Gastroesophageal sphincter (tissue), 4 donors: ENCODE measurements at regions not wholly inside any gene's neighbourhood (a gene's known extent, or its start where the extent isn't known, plus 50 kb on each side); places are given as distances from the start of the nearest gene placed in this dataset.

Source experiments
- ATAC-seq: fragments of 150-250 bp; one replicate; pipeline ENCODE4 v1.9.1; 2016; ENCODE audit warnings: mild to moderate bottlenecking, moderate library complexity
- H3K27ac ChIP-seq, 4 donors: fragments of 200-600 bp; sonication (generic) in 3 of 4; 1 replicate in 3 of 4; 2 replicates in 1 of 4; pipeline ENCODE4 v1.5.1; 2016 to 2019
- H3K27me3 ChIP-seq: fragments of 200-600 bp; sonication (generic); one replicate; pipeline ENCODE4 v1.5.1; 2019
- H3K36me3 ChIP-seq, 2 donors: fragments of 200-600 bp; sonication (generic); one replicate each; pipeline ENCODE4 v1.5.1; 2019; ENCODE audit warnings: control low read depth in 1 of 2
- H3K4me1 ChIP-seq, 3 donors: fragments of 200-600 bp; sonication (generic); 1 replicate in 2 of 3; 2 replicates in 1 of 3; pipeline ENCODE4 v1.5.1; 2016 to 2019; ENCODE audit warnings: control low read depth in 2 of 3
- H3K4me3 ChIP-seq, 2 donors: fragments of 200-600 bp; sonication (generic); one replicate each; pipeline ENCODE4 v1.5.1; 2019; ENCODE audit warnings: mild to moderate bottlenecking in 1 of 2, moderate library complexity in 1 of 2
- H3K9me3 ChIP-seq, 3 donors: fragments of 200-600 bp; sonication (generic); one replicate each; pipeline ENCODE4 v1.5.1; 2017 to 2019; ENCODE audit warnings: control low read depth in 2 of 3
- EP300 ChIP-seq: sonication (generic); formaldehyde crosslinking; IDR thresholded peaks from one replicate; pipeline ENCODE4 v1.6.1; 2017; ENCODE audit warnings: antibody characterized with exemption, mild to moderate bottlenecking
- POLR2A ChIP-seq, 2 donors: fragments of 450-650 bp; IDR thresholded peaks; one replicate each; pipeline ENCODE4 v1.6.1; 2017; ENCODE audit warnings: antibody characterized with exemption in 2 of 2, mild to moderate bottlenecking in 2 of 2, moderate library complexity in 1 of 2
- POLR2AphosphoS5 ChIP-seq: sonication (generic); formaldehyde crosslinking; IDR thresholded peaks from one replicate; pipeline ENCODE4 v1.6.1; 2017; ENCODE audit warnings: antibody characterized with exemption
- WGBS, 2 donors: methylation state at CpG; one replicate each; pipeline ENCODE4 v1.1.5; 2018; ENCODE audit warnings: low coverage in 1 of 2; 5-methylcytosine and 5-hydroxymethylcytosine counted together
- TF ChIP-seq, protein P1 (sequence below), 4 experiments: fragments of 200-600 bp in 2 of 4; fragments of 450-650 bp in 2 of 4; sonication (generic) in 1 of 4; IDR thresholded peaks; one replicate each; pipeline ENCODE4 v1.5.1; 2017 to 2019; ENCODE audit warnings: antibody characterized with exemption in 4 of 4, mild to moderate bottlenecking in 2 of 4, moderate library complexity in 2 of 4

DNA sequence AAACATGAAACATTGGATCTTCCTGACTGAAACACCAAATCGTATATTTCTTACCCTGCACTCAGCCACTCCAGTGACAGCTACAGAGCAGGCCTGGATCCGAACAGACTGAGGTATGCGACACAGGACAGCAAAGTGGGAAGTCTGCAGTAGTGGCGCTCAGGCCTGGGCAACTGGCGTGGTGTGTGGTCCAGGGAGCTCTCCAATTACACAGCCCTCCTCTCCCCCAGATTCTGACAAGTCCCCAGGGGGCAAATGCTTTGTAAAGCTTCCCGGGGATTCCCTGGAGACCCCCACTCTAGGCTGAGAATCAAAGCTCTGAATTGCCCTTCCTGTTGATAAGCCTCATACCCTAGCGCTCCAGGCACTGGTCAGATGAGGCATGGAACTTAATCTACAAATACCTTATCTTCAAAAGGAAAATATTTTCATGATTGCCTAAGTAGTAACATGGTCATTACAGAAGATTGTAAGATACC is 104.8 kb upstream of the ERCC6L2 start:
- peaks cover 0 to 26% (median 15%) of the 10 kb centered on the region in 3 donors for H3K4me1 ChIP-seq
- no peak overlapping the region for H3K4me3 ChIP-seq
- WGBS, 2 donors = 17 to 75% methylated on average over 1 to 3 of the region's 7 CpGs
- H3K27ac ChIP-seq = peak overlapping the region in 1 of 4 donors; percentile 77
- H3K27me3 ChIP-seq = no peaks in the 10 kb centered on the region
- no peak for ATAC-seq
- H3K9me3 ChIP-seq = no peaks in the 10 kb centered on the region
- TF ChIP-seq POLR2A (IDR thresholded peaks at IDR 0.05) (no peak), POLR2AphosphoS5 (no peak), EP300 (no peak)
- TF ChIP-seq, protein P1, sequence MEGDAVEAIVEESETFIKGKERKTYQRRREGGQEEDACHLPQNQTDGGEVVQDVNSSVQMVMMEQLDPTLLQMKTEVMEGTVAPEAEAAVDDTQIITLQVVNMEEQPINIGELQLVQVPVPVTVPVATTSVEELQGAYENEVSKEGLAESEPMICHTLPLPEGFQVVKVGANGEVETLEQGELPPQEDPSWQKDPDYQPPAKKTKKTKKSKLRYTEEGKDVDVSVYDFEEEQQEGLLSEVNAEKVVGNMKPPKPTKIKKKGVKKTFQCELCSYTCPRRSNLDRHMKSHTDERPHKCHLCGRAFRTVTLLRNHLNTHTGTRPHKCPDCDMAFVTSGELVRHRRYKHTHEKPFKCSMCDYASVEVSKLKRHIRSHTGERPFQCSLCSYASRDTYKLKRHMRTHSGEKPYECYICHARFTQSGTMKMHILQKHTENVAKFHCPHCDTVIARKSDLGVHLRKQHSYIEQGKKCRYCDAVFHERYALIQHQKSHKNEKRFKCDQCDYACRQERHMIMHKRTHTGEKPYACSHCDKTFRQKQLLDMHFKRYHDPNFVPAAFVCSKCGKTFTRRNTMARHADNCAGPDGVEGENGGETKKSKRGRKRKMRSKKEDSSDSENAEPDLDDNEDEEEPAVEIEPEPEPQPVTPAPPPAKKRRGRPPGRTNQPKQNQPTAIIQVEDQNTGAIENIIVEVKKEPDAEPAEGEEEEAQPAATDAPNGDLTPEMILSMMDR (IDR thresholded peaks at IDR 0.05) = no peak
- no peaks in the 10 kb centered on the region for H3K36me3 ChIP-seq

DNA sequence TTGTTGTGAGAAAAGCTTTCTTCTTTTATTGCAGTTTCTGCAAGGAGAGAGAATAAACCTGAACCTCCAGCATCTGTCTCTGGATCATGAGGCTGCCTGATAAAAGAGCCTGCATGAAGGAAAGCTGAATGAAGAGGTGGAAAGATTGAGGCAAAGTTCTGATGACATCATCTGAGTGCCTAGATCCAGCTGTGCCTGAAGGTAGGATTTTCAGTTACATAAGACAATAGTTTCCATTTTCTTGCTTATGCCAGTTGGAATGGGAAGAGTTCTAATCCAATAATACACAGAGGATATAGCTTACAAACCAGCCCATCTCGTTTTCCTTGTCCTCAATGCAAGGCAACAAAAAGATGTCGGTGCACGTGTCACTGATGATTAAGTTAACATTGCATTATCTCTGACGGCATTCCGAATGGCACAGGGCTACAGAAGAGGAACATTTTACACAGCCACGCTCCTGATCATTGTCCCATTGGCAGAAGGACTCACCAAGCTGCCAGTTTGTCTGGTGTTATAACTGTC is 105.5 kb upstream of the ERCC6L2 start:
- no peak for ATAC-seq
- TF ChIP-seq EP300 = no peak
- no peak for TF ChIP-seq POLR2A (IDR thresholded peaks at IDR 0.05)
- no peak for TF ChIP-seq POLR2AphosphoS5
- TF ChIP-seq, protein P1 (IDR thresholded peaks at IDR 0.05) = no peak
- H3K9me3 ChIP-seq = no peaks in the 10 kb centered on the region
- no peak overlapping the region for H3K4me3 ChIP-seq
- WGBS, 2 donors = 94% methylated on average over 6 of the region's 6 CpGs; no CpG with 5 or more reads in 1 of the 2 donors
- H3K4me1 ChIP-seq = peaks cover 0 to 29% (median 15%) of the 10 kb centered on the region in 3 donors
- H3K27ac ChIP-seq = no peak overlapping the region
- H3K27me3 ChIP-seq = no peaks in the 10 kb centered on the region
- no peaks in the 10 kb centered on the region for H3K36me3 ChIP-seq

DNA sequence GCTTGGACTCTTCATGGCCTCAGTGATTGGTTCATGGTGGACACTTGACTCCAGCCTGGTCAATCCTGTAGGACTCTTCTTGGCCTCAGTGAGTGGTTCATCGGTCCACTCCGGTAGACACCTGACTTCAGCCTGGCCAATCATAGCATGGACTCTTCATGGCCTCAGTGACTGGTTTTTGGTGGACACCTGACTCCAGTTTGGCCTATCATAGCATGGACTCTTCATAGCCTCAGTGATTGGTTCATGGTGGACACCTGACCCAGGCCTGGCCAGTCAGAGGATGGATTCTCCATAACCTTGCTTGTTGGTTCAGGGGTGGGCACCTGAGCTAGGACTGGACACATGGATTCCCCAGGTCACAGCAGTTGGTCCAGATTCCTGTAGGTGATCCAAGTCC is 106.0 kb upstream of the ERCC6L2 start:
- TF ChIP-seq POLR2AphosphoS5 (no peak), POLR2A (IDR thresholded peaks at IDR 0.05) (no peak), EP300 (no peak)
- TF ChIP-seq, protein P1 (IDR thresholded peaks at IDR 0.05) = no peak
- no peak for ATAC-seq
- WGBS, 2 donors = no CpG with 5 or more reads among the region's 2 CpGs
- Histone ChIP-seq H3K4me1 (peaks cover 0 to 34% (median 15%) of the 10 kb centered on the region in 3 donors), H3K27me3 (no peaks in the 10 kb centered on the region), H3K9me3 (no peaks in the 10 kb centered on the region), H3K36me3 (no peaks in the 10 kb centered on the region), H3K27ac (no peak overlapping the region), H3K4me3 (no peak overlapping the region)

DNA sequence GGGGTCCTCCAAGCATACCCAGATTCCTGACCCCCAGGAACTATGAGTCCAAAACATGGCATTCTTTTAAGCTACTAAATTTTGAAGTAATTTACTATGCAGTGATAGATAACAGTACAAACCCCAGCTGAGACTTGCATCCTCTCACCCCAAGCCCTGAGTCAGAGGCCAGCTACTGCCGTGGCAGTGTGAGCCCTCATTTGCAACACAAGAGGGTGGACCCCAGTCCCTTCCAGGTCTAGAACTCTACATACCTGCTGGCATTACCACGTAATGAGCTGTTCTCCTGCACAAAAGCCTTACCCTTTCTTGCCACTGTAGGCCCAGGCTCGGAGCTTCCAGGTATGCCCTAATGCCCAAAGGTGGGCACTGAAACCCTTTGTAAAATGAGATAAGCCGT is 108.6 kb upstream of the ERCC6L2 start:
- H3K27me3 ChIP-seq = no peaks in the 10 kb centered on the region
- no peak overlapping the region for H3K4me3 ChIP-seq
- H3K36me3 ChIP-seq = no peaks in the 10 kb centered on the region
- no peak for TF ChIP-seq POLR2AphosphoS5
- TF ChIP-seq EP300 = no peak
- no peak for TF ChIP-seq POLR2A (IDR thresholded peaks at IDR 0.05)
- TF ChIP-seq, protein P1 (IDR thresholded peaks at IDR 0.05) = no peak
- WGBS, 2 donors = 94 to 97% methylated on average over 4 of the region's 4 CpGs
- peaks cover 0 to 25% (median 7%) of the 10 kb centered on the region in 3 donors for H3K4me1 ChIP-seq
- H3K27ac ChIP-seq = no peak overlapping the region
- no peak for ATAC-seq
- H3K9me3 ChIP-seq = no peaks in the 10 kb centered on the region
